ENCODE measurements at regions not wholly inside any gene's neighbourhood (a gene's known extent, or its start where the extent isn't known, plus 50 kb on each side); places are given as distances from the start of the nearest gene placed in this dataset.

GRCh38 chr11:121715405-121715804, 262.6 kb upstream of the SORL1-AS1 start:
- no peak for TF ChIP-seq CTCF (IDR thresholded peaks at IDR 0.05; ENCODE audit: insufficient read depth, missing control alignments)
- DNase-seq (ENCODE audit: insufficient read length, low spot score), result no peak
- no peak for FAIRE-seq

- FAIRE-seq (no peak), DNase-seq (ENCODE audit: insufficient read length, low spot score) (no peak)
- no peak for TF ChIP-seq CTCF (IDR thresholded peaks at IDR 0.05; ENCODE audit: insufficient read depth, missing control alignments)
Observed at GRCh38 chr11:121714351-121714750, 261.6 kb upstream of the SORL1-AS1 start.

DNA sequence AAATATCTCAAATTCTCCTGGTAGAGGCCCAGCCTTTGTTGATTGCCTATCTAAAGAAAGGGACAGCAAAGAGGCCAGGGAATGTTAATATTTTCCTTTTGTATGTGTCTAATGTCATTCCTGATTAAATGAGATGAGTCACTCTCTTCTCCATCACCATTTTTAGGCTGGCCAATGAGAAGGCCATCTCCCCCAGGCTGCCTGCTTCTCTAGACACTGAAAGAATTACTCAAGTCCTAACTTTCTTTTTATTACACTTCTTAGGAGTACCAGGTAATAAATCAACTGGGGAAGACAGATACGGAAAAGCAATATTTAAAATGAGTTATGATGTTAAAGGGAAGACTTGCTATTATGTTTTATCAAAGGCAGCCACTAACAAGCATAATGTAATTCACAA, 259.2 kb upstream of the SORL1-AS1 start:
- DNase-seq (ENCODE audit: insufficient read length, low spot score) (no peak), FAIRE-seq (no peak)
- no peak for TF ChIP-seq CTCF (IDR thresholded peaks at IDR 0.05; ENCODE audit: insufficient read depth, missing control alignments)

DNA sequence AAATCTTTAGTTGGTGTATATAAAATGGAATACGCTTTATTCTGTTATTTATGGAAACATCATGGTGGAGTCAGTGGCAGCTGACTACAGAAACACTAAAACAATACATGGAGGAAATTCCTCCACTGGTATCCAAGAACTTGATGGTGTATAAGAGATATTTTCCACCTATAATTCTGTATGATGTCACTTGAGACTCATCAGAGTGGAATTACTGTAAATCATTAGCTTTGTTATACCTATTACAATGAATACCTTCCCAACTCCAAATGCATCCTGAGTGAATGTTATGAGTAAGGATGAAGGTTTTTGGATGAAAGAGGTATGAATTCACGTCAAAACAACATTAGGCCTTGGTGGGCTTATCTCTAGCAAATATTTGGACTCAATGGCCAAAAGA, 258.5 kb upstream of the SORL1-AS1 start:
- no peak for TF ChIP-seq CTCF (IDR thresholded peaks at IDR 0.05; ENCODE audit: insufficient read depth, missing control alignments)
- FAIRE-seq (no peak), DNase-seq (ENCODE audit: insufficient read length, low spot score) (no peak)

GRCh38 chr11:121706884-121707420, 254.2 kb upstream of the SORL1-AS1 start:
- no peak for TF ChIP-seq CTCF (IDR thresholded peaks at IDR 0.05; ENCODE audit: insufficient read depth, missing control alignments)
- DNase-seq (ENCODE audit: insufficient read length, low spot score) (no peak), FAIRE-seq (no peak)

- TF ChIP-seq CTCF (IDR thresholded peaks at IDR 0.05; ENCODE audit: insufficient read depth, missing control alignments), result no peak
- DNase-seq (ENCODE audit: insufficient read length, low spot score) (no peak), FAIRE-seq (no peak)
Observed at GRCh38 chr11:121703201-121703600, 250.4 kb upstream of the SORL1-AS1 start.

- no peak for DNase-seq (ENCODE audit: insufficient read length, low spot score)
- TF ChIP-seq CTCF (IDR thresholded peaks at IDR 0.05; ENCODE audit: insufficient read depth, missing control alignments), result no peak
- FAIRE-seq, result no peak
Observed at GRCh38 chr11:121700968-121701367, 248.2 kb upstream of the SORL1-AS1 start.

Data from D721Med (cell line).